ENCODE measurements at regions not wholly inside any gene's neighbourhood (a gene's known extent, or its start where the extent isn't known, plus 50 kb on each side); places are given as distances from the start of the nearest gene placed in this dataset.

- DNase-seq (ENCODE audit: extremely low spot score, insufficient read length, low read depth), result no peak
- FAIRE-seq, result no peak
Observed at GRCh38 chr10:71159892-71160291, 52.5 kb upstream of the UNC5B start.

- no peak for FAIRE-seq
- no peak for DNase-seq (ENCODE audit: extremely low spot score, insufficient read length, low read depth)
Observed at GRCh38 chr10:71161425-71161824, 50.9 kb upstream of the UNC5B start.
